ENCODE measurements at regions not wholly inside any gene's neighbourhood (a gene's known extent, or its start where the extent isn't known, plus 50 kb on each side); places are given as distances from the start of the nearest gene placed in this dataset.

DNA sequence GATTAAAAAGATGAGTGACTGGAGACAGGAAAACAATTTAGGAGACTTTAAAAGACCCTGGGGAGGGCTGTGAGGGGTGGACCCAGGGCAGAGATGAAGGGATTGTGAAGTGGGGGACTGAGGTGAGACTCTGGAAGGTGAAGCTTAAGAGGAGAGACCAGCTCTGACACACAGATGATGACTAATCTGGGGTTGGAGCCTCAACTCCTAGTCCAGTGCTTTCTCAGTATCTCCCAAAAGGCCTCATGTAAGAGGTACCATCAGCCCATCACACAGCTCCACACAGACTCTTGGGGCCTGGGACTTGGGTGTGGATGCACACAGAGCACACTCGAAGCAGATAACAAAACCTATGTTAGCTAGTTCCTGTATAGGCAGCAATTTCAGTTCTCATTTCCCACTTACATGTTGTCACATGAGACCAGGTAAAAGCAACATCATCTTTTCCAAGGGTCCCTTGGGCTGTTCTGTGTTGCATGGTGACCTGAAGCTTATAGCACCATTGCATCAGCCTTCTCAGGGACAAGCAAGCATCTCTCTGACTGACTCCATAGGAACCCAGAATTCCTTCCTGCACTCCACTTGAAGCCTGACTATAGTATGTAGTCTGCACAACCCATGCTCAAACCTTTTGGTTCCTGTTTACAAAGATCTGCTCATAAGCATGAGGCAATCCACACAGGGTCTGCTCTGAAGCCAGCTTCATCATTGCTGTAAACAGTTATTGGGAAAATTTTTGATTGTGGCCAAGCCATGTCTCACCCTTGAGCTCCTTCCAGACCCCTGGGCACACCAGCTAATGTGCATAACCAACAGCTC lies 88.6 kb upstream of the MYCBP2 start:
- H3K4me1 ChIP-seq (ENCODE audit: control extremely low read depth in 1 of 4, control insufficient read depth in 4 of 4, insufficient read depth in 4 of 4, low read length in 3 of 4) = no peaks in the 10 kb centered on the region
- ChIA-PET POLR2A (interaction anchor here (0.5 kb wide), 1 partner anchor 73 kb away, joined by 8 read pairs; no protein-coding TSS in a partner anchor), CTCF (interaction anchor here (0.9 to 2.0 kb wide), 2 partner anchors 15 to 63 kb away, joined by 3 to 8 read pairs; no protein-coding TSS in a partner anchor)
- H3K27ac ChIP-seq (ENCODE audit: insufficient read depth in 1 of 2, low read depth in 1 of 2, low read length in 2 of 2, poor library complexity in 1 of 2, severe bottlenecking in 2 of 2) = no peak overlapping the region
- no peak overlapping the region for H3K4me3 ChIP-seq (ENCODE audit: control insufficient read depth in 1 of 7, extremely low read depth in 1 of 7, insufficient read depth in 4 of 7, low read depth in 2 of 7, low read length in 6 of 7)
- WGBS (ENCODE audit: insufficient coverage) = 89% methylated on average over 1 of the region's 1 CpG
- no peaks in the 10 kb centered on the region for H3K36me3 ChIP-seq (ENCODE audit: control insufficient read depth in 4 of 4, insufficient read depth in 4 of 4, low read length in 3 of 4)
- peaks cover 0 to 2% (median 0%) of the 10 kb centered on the region in 5 experiments for H3K9me3 ChIP-seq (ENCODE audit: control extremely low read depth in 1 of 5, control insufficient read depth in 4 of 5, insufficient read depth in 2 of 5, low read depth in 1 of 5, low read length in 4 of 5)
- no peak for DNase-seq
- H3K27me3 ChIP-seq (replicated peaks in 2 of 5; ENCODE audit: control insufficient read depth in 4 of 5, insufficient read depth in 5 of 5, low read length in 4 of 5) = no peaks in the 10 kb centered on the region

DNA sequence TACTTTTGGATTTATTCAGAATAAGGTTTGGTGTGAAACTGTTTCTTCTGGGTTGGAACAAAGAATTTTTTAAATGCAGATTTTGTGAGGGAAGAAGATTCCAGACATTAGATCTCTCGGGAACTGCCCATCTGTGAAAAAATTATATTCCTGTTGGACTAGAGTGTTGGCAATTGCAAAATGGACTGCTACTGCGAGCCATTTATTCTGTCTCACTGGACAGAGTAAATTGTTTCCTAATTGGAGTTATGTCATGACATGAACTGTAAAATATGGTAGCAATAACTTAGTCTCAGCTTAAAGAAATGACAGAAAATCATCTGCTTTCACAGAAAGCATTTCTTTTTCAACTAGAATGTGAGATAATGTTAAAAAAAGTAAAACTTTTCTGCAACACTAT lies 86.0 kb upstream of the MYCBP2 start:
- H3K27me3 ChIP-seq (replicated peaks in 2 of 5; ENCODE audit: control insufficient read depth in 4 of 5, insufficient read depth in 5 of 5, low read length in 4 of 5) = no peaks in the 10 kb centered on the region
- H3K27ac ChIP-seq (ENCODE audit: insufficient read depth in 1 of 2, low read depth in 1 of 2, low read length in 2 of 2, poor library complexity in 1 of 2, severe bottlenecking in 2 of 2) = no peak overlapping the region
- H3K4me3 ChIP-seq (ENCODE audit: control insufficient read depth in 1 of 7, extremely low read depth in 1 of 7, insufficient read depth in 4 of 7, low read depth in 2 of 7, low read length in 6 of 7) = no peak overlapping the region
- no peaks in the 10 kb centered on the region for H3K36me3 ChIP-seq (ENCODE audit: control insufficient read depth in 4 of 4, insufficient read depth in 4 of 4, low read length in 3 of 4)
- WGBS (ENCODE audit: insufficient coverage) = 100% methylated on average over 1 of the region's 2 CpGs
- no peaks in the 10 kb centered on the region for H3K4me1 ChIP-seq (ENCODE audit: control extremely low read depth in 1 of 4, control insufficient read depth in 4 of 4, insufficient read depth in 4 of 4, low read length in 3 of 4)
- CTCF ChIA-PET = interaction anchor here (1.3 kb wide), 2 partner anchors 15 to 24 kb away, joined by 3 to 4 read pairs; no protein-coding TSS in a partner anchor
- DNase-seq = no peak
- no peaks in the 10 kb centered on the region for H3K9me3 ChIP-seq (ENCODE audit: control extremely low read depth in 1 of 5, control insufficient read depth in 4 of 5, insufficient read depth in 2 of 5, low read depth in 1 of 5, low read length in 4 of 5)
- POLR2A ChIA-PET = no interaction called here

DNA sequence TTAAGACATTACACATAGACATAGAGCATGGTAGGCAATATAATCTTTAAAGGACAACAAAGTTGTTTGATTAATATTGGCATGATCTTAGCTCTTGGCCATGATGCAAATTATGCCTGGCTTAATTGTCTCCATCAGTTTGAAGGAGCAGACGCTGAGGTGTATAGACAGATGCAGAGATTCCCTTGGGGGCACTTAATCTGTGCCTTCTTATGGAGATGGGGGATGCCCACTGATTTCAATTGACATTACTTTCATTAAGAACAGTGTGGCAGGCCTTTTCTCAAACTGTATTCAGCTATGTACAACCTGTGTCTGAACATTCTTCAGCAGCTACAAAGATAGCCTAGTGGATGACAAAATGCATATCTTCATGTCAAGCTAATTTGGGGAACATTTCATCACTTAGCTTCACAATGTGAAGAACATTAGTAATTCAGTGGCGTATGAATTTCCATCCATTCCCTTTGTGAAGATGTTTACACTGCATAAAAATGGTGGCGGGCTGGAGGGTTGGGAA lies 85.3 kb upstream of the MYCBP2 start:
- 67% methylated on average over 2 of the region's 3 CpGs for WGBS (ENCODE audit: insufficient coverage)
- no peak overlapping the region for H3K27ac ChIP-seq (ENCODE audit: insufficient read depth in 1 of 2, low read depth in 1 of 2, low read length in 2 of 2, poor library complexity in 1 of 2, severe bottlenecking in 2 of 2)
- DNase-seq = no peak
- no peak overlapping the region for H3K4me3 ChIP-seq (ENCODE audit: control insufficient read depth in 1 of 7, extremely low read depth in 1 of 7, insufficient read depth in 4 of 7, low read depth in 2 of 7, low read length in 6 of 7)
- H3K36me3 ChIP-seq (ENCODE audit: control insufficient read depth in 4 of 4, insufficient read depth in 4 of 4, low read length in 3 of 4) = no peaks in the 10 kb centered on the region
- POLR2A ChIA-PET = no interaction called here
- no peaks in the 10 kb centered on the region for H3K27me3 ChIP-seq (replicated peaks in 2 of 5; ENCODE audit: control insufficient read depth in 4 of 5, insufficient read depth in 5 of 5, low read length in 4 of 5)
- CTCF ChIA-PET = interaction anchor here (1.0 to 1.6 kb wide), 4 partner anchors 14 to 83 kb away, joined by 3 to 4 read pairs (median 4); no protein-coding TSS in a partner anchor
- H3K9me3 ChIP-seq (ENCODE audit: control extremely low read depth in 1 of 5, control insufficient read depth in 4 of 5, insufficient read depth in 2 of 5, low read depth in 1 of 5, low read length in 4 of 5) = no peaks in the 10 kb centered on the region
- H3K4me1 ChIP-seq (ENCODE audit: control extremely low read depth in 1 of 4, control insufficient read depth in 4 of 4, insufficient read depth in 4 of 4, low read length in 3 of 4) = no peaks in the 10 kb centered on the region

DNA sequence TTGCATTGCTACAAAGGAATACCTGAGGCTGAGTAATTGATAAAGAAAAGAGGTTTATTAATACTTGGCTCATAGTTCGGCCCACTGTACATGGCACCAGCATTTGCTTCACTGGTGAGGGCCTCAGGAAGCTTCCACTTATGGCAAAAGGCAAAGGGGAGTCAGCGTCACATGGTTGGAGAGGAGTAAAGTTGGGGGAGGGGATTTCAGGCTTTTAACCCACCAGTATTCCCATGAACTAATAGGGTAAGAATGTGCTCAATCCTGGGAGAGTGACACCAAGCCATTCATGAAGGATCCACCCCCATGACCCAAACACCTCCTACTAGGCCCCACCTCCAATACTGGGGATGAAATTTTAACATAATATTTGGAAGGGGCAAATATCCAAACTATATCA lies 82.5 kb upstream of the MYCBP2 start:
- DNase-seq = no peak
- H3K27me3 ChIP-seq (replicated peaks in 2 of 5; ENCODE audit: control insufficient read depth in 4 of 5, insufficient read depth in 5 of 5, low read length in 4 of 5) = no peaks in the 10 kb centered on the region
- ChIA-PET CTCF (no interaction called here), POLR2A (no interaction called here)
- no peaks in the 10 kb centered on the region for H3K36me3 ChIP-seq (ENCODE audit: control insufficient read depth in 4 of 4, insufficient read depth in 4 of 4, low read length in 3 of 4)
- no peaks in the 10 kb centered on the region for H3K9me3 ChIP-seq (ENCODE audit: control extremely low read depth in 1 of 5, control insufficient read depth in 4 of 5, insufficient read depth in 2 of 5, low read depth in 1 of 5, low read length in 4 of 5)
- H3K4me1 ChIP-seq (ENCODE audit: control extremely low read depth in 1 of 4, control insufficient read depth in 4 of 4, insufficient read depth in 4 of 4, low read length in 3 of 4) = no peaks in the 10 kb centered on the region
- H3K4me3 ChIP-seq (ENCODE audit: control insufficient read depth in 1 of 7, extremely low read depth in 1 of 7, insufficient read depth in 4 of 7, low read depth in 2 of 7, low read length in 6 of 7) = no peak overlapping the region
- H3K27ac ChIP-seq (ENCODE audit: insufficient read depth in 1 of 2, low read depth in 1 of 2, low read length in 2 of 2, poor library complexity in 1 of 2, severe bottlenecking in 2 of 2) = no peak overlapping the region
- WGBS (ENCODE audit: insufficient coverage) = 90% methylated on average over 1 of the region's 2 CpGs

DNA sequence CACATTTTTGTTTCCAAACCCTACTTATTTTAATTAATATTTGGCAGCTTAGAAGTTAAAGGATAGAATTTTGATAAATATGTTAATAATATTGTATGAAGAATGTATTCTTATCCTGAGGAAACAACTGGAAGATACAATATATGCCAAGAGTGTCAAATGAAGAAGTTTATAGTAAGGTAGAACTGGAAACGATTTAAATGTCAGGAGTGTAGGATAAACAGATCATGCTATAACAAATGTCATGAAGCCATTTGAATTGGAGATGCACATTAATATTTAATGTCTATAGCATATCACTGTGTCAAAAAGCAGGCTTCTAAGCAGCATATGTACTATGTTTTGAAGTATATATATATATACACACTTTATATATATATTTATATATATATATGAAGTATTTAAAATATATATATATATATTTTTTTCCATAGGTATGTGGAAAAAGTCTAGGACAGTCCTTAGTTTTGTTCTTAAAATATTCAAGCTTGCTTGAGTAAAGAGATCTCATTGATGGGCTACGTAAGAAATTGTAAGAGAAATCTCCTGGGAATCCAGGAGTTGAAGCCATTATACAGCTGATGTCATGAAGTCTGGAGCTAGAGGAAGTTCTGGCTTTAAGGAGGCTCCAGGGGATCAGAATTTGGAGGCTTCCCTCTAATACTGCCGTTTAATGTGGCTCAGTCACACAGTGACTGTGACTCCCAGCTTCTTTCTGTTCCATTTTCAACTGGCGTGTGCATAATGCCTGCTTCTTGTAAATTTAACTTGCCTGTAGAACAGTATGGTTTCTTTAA lies 79.9 kb upstream of the MYCBP2 start:
- 93% methylated on average over 3 of the region's 4 CpGs for WGBS (ENCODE audit: insufficient coverage)
- POLR2A ChIA-PET = no interaction called here

DNA sequence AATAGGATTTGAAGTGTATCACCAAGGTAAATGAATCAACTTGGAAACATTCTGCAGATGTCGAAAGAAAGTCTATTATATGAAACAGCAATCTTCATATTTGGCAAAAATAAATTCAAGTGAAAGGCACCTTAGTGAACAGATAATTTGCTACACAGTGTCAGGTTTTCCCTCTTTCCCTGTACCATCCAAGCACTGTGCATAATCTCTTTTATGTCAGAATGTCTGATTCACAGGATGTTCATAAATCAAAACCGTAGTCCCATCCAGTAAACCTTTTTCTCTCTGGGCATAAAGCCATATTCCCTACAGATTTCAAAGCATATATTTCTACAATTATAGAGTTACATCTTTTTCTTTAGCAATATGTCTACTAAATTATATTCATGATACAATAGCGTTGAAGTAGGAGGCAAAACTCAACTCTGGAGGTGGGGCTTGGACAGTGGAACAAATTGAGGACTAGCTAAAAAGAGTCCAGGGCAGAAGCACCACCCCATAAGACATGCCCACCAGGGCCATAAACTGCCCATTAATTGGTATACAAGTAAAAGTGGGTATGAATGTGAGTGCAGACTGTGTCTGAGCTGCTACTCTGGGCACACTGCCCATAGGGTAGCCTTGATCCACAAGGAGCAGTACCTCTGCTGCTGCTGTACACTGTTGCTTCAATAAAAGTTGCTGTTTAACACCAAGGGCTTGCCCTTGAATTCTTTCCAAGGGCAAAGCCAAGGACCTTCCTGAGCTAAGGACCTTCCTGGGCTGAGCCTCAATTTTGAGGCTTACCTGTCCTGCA lies 72.1 kb upstream of the MYCBP2 start:
- ChIA-PET POLR2A (no interaction called here), CTCF (interaction anchor here (1.3 to 2.3 kb wide), 2 partner anchors 9 to 16 kb away, joined by 4 to 8 read pairs; no protein-coding TSS in a partner anchor)
- Histone ChIP-seq H3K36me3 (ENCODE audit: control insufficient read depth in 4 of 4, insufficient read depth in 4 of 4, low read length in 3 of 4) (no peaks in the 10 kb centered on the region), H3K4me1 (ENCODE audit: control extremely low read depth in 1 of 4, control insufficient read depth in 4 of 4, insufficient read depth in 4 of 4, low read length in 3 of 4) (peaks cover 0 to 2% (median under 1%) of the 10 kb centered on the region in 4 experiments), H3K27me3 (replicated peaks in 2 of 5; ENCODE audit: control insufficient read depth in 4 of 5, insufficient read depth in 5 of 5, low read length in 4 of 5) (no peaks in the 10 kb centered on the region), H3K9me3 (ENCODE audit: control extremely low read depth in 1 of 5, control insufficient read depth in 4 of 5, insufficient read depth in 2 of 5, low read depth in 1 of 5, low read length in 4 of 5) (no peaks in the 10 kb centered on the region), H3K4me3 (ENCODE audit: control insufficient read depth in 1 of 7, extremely low read depth in 1 of 7, insufficient read depth in 4 of 7, low read depth in 2 of 7, low read length in 6 of 7) (no peak overlapping the region), H3K27ac (ENCODE audit: insufficient read depth in 1 of 2, low read depth in 1 of 2, low read length in 2 of 2, poor library complexity in 1 of 2, severe bottlenecking in 2 of 2) (no peak overlapping the region)
- DNase-seq = no peak
- WGBS (ENCODE audit: insufficient coverage) = 88% methylated on average over 1 of the region's 3 CpGs

More for the DNA sequence above, 79.9 kb upstream of the MYCBP2 start:
- Histone ChIP-seq H3K36me3 (ENCODE audit: control insufficient read depth in 4 of 4, insufficient read depth in 4 of 4, low read length in 3 of 4) (no peaks in the 10 kb centered on the region), H3K4me1 (ENCODE audit: control extremely low read depth in 1 of 4, control insufficient read depth in 4 of 4, insufficient read depth in 4 of 4, low read length in 3 of 4) (no peaks in the 10 kb centered on the region), H3K9me3 (ENCODE audit: control extremely low read depth in 1 of 5, control insufficient read depth in 4 of 5, insufficient read depth in 2 of 5, low read depth in 1 of 5, low read length in 4 of 5) (no peaks in the 10 kb centered on the region), H3K27me3 (replicated peaks in 2 of 5; ENCODE audit: control insufficient read depth in 4 of 5, insufficient read depth in 5 of 5, low read length in 4 of 5) (no peaks in the 10 kb centered on the region), H3K4me3 (ENCODE audit: control insufficient read depth in 1 of 7, extremely low read depth in 1 of 7, insufficient read depth in 4 of 7, low read depth in 2 of 7, low read length in 6 of 7) (no peak overlapping the region), H3K27ac (ENCODE audit: insufficient read depth in 1 of 2, low read depth in 1 of 2, low read length in 2 of 2, poor library complexity in 1 of 2, severe bottlenecking in 2 of 2) (no peak overlapping the region)
- DNase-seq = no peak
- CTCF ChIA-PET = no interaction called here

Measured in common myeloid progenitor, CD34-positive (primary cell).